MM.1S (cell line): ENCODE measurements at regions not wholly inside any gene's neighbourhood (a gene's known extent, or its start where the extent isn't known, plus 50 kb on each side); places are given as distances from the start of the nearest gene placed in this dataset.

Experiments used
- EZH2phosphoT487 ChIP-seq: fragments of 300-600 bp; sonication (generic); IDR thresholded peaks from 2 replicates; pipeline ENCODE4 v1.6.1; 2018; ENCODE audit warnings: antibody characterized with exemption, low read length
- TF ChIP-seq, protein P1 (sequence below): fragments of 300-600 bp; sonication (generic); IDR thresholded peaks from 2 replicates; pipeline ENCODE4 v1.5.1; 2016; ENCODE audit warnings: antibody characterized with exemption, low read length, mixed read lengths

DNA sequence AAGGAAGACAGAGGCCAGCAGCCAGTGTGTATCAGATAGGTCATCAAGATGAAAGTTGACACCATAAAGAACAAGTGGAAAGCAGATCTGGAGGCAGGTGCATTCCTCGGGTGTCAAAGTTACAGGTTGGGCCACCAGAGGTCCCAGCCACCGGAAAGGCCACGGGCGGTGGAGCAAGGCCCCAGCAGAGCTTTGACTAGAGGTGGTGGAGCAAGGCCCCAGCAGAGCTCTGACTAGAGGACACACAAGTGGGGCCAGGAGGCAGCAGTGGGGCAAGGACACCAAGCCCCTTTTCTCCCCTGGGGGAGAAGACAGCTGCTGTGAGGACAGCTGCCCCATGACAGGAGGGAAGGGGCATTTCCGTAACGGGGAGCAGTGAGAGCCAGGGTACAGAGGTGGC lies 115.1 kb downstream of the GYPC start:
- TF ChIP-seq, protein P1, sequence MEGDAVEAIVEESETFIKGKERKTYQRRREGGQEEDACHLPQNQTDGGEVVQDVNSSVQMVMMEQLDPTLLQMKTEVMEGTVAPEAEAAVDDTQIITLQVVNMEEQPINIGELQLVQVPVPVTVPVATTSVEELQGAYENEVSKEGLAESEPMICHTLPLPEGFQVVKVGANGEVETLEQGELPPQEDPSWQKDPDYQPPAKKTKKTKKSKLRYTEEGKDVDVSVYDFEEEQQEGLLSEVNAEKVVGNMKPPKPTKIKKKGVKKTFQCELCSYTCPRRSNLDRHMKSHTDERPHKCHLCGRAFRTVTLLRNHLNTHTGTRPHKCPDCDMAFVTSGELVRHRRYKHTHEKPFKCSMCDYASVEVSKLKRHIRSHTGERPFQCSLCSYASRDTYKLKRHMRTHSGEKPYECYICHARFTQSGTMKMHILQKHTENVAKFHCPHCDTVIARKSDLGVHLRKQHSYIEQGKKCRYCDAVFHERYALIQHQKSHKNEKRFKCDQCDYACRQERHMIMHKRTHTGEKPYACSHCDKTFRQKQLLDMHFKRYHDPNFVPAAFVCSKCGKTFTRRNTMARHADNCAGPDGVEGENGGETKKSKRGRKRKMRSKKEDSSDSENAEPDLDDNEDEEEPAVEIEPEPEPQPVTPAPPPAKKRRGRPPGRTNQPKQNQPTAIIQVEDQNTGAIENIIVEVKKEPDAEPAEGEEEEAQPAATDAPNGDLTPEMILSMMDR: no peak
- TF ChIP-seq EZH2phosphoT487: no peak
